Vagina (tissue), 2 donors: ENCODE measurements at regions not wholly inside any gene's neighbourhood (a gene's known extent, or its start where the extent isn't known, plus 50 kb on each side); places are given as distances from the start of the nearest gene placed in this dataset.

ENCODE experiments used
- DNase-seq, 2 donors: peaks; one replicate each; pipeline ENCODE4 v3.0.0-alpha.2; 2017; ENCODE audit errors: extremely low spot score in 2 of 2
- H3K27ac ChIP-seq: fragments of 200-600 bp; sonication (generic); one replicate; pipeline ENCODE4 v1.5.1; 2019
- H3K27me3 ChIP-seq: fragments of 200-600 bp; sonication (generic); one replicate; pipeline ENCODE4 v1.5.1; 2019
- H3K36me3 ChIP-seq, 2 donors: fragments of 200-600 bp; sonication (generic); one replicate each; pipeline ENCODE4 v1.5.1; 2017 to 2019
- H3K4me1 ChIP-seq: fragments of 200-600 bp; sonication (generic); one replicate; pipeline ENCODE4 v1.5.1; 2019
- H3K4me3 ChIP-seq, 2 donors: fragments of 200-600 bp; sonication (generic); 1 replicate in 1 of 2; 2 replicates in 1 of 2; pipeline ENCODE4 v1.5.1; 2016 to 2019
- H3K9me3 ChIP-seq: fragments of 200-600 bp; sonication (generic); one replicate; pipeline ENCODE4 v1.5.1; 2019
- CTCF ChIP-seq, 3 experiments: fragments of 450-650 bp in 2 of 3; fragments of 200-600 bp in 1 of 3; sonication (generic) in 1 of 3; IDR thresholded peaks; one replicate each; pipeline ENCODE4 v1.5.1; 2017 to 2019; ENCODE audit warnings: antibody characterized with exemption in 3 of 3, mild to moderate bottlenecking in 2 of 3, moderate library complexity in 2 of 3
- POLR2A ChIP-seq, 2 donors: fragments of 450-650 bp; IDR thresholded peaks; one replicate each; pipeline ENCODE4 v1.6.1; 2017; ENCODE audit warnings: antibody characterized with exemption in 2 of 2, mild to moderate bottlenecking in 2 of 2, moderate library complexity in 2 of 2
- POLR2AphosphoS5 ChIP-seq, 2 donors: sonication (generic); formaldehyde crosslinking; IDR thresholded peaks; one replicate each; pipeline ENCODE4 v1.9.0; 2017; ENCODE audit warnings: antibody characterized with exemption in 2 of 2, mild to moderate bottlenecking in 2 of 2, low read depth in 1 of 2; ENCODE audit not compliant: insufficient read depth in 1 of 2
- intact Hi-C: fragments of 100-400 bp; cut with DNase I; formaldehyde crosslinking; loops from one replicate; pipeline ENCODE4 v1.15.1; 2023

GRCh38 chr17:54745239-54745638 is 155.4 kb upstream of the TOM1L1 start:
- H3K27me3 ChIP-seq: no peaks in the 10 kb centered on the region
- intact Hi-C loops: no loop called here
- H3K27ac ChIP-seq: no peak overlapping the region
- DNase-seq: no peak
- peaks cover 5% of the 10 kb centered on the region for H3K9me3 ChIP-seq
- TF ChIP-seq POLR2A (IDR thresholded peaks at IDR 0.05) (no peak), CTCF (IDR thresholded peaks at IDR 0.05) (no peak), POLR2AphosphoS5 (IDR thresholded peaks at IDR 0.05; ENCODE audit: insufficient read depth in 1 of 2, low read depth in 1 of 2) (no peak)
- H3K4me3 ChIP-seq: no peak overlapping the region
- H3K4me1 ChIP-seq: no peaks in the 10 kb centered on the region
- no peaks in the 10 kb centered on the region for H3K36me3 ChIP-seq

- H3K27me3 ChIP-seq: no peaks in the 10 kb centered on the region
- H3K27ac ChIP-seq: no peak overlapping the region
- no peaks in the 10 kb centered on the region for H3K4me1 ChIP-seq
- TF ChIP-seq POLR2A (IDR thresholded peaks at IDR 0.05) (no peak), POLR2AphosphoS5 (IDR thresholded peaks at IDR 0.05; ENCODE audit: insufficient read depth in 1 of 2, low read depth in 1 of 2) (no peak), CTCF (IDR thresholded peaks at IDR 0.05) (no peak)
- intact Hi-C loops: no loop called here
- no peak for DNase-seq
- no peaks in the 10 kb centered on the region for H3K36me3 ChIP-seq
- H3K9me3 ChIP-seq: peaks cover 5% of the 10 kb centered on the region
- H3K4me3 ChIP-seq: no peak overlapping the region
Measured at GRCh38 chr17:54745862-54746261, 154.8 kb upstream of the TOM1L1 start.

GRCh38 chr17:54749157-54749556 is 151.5 kb upstream of the TOM1L1 start:
- Histone ChIP-seq H3K27me3 (no peaks in the 10 kb centered on the region), H3K9me3 (peaks cover 5% of the 10 kb centered on the region), H3K36me3 (no peaks in the 10 kb centered on the region), H3K4me1 (no peaks in the 10 kb centered on the region), H3K4me3 (no peak overlapping the region), H3K27ac (no peak overlapping the region)
- no peak for TF ChIP-seq CTCF (IDR thresholded peaks at IDR 0.05)
- no peak for TF ChIP-seq POLR2AphosphoS5 (IDR thresholded peaks at IDR 0.05; ENCODE audit: insufficient read depth in 1 of 2, low read depth in 1 of 2)
- no peak for DNase-seq
- intact Hi-C loops: no loop called here

GRCh38 chr17:54754560-54754959 is 146.1 kb upstream of the TOM1L1 start:
- Histone ChIP-seq H3K4me1 (no peaks in the 10 kb centered on the region), H3K4me3 (no peak overlapping the region), H3K9me3 (no peaks in the 10 kb centered on the region), H3K27ac (no peak overlapping the region), H3K36me3 (no peaks in the 10 kb centered on the region), H3K27me3 (no peaks in the 10 kb centered on the region)
- TF ChIP-seq CTCF (IDR thresholded peaks at IDR 0.05): no peak
- no peak for TF ChIP-seq POLR2A (IDR thresholded peaks at IDR 0.05)
- intact Hi-C loops: no loop called here
- DNase-seq: no peak

GRCh38 chr17:54760836-54761235 is 139.8 kb upstream of the TOM1L1 start:
- Histone ChIP-seq H3K36me3 (no peaks in the 10 kb centered on the region), H3K4me1 (no peaks in the 10 kb centered on the region), H3K27ac (no peak overlapping the region), H3K27me3 (no peaks in the 10 kb centered on the region), H3K4me3 (no peak overlapping the region), H3K9me3 (no peaks in the 10 kb centered on the region)
- no peak for DNase-seq
- intact Hi-C loops: no loop called here
- no peak for TF ChIP-seq CTCF (IDR thresholded peaks at IDR 0.05)
- TF ChIP-seq POLR2AphosphoS5 (IDR thresholded peaks at IDR 0.05; ENCODE audit: insufficient read depth in 1 of 2, low read depth in 1 of 2): no peak
- no peak for TF ChIP-seq POLR2A (IDR thresholded peaks at IDR 0.05)
